Mucosa of rectum (tissue), 2 donors: ENCODE measurements at regions not wholly inside any gene's neighbourhood (a gene's known extent, or its start where the extent isn't known, plus 50 kb on each side); places are given as distances from the start of the nearest gene placed in this dataset.

ENCODE experiments used
- H3K27ac ChIP-seq, 2 donors: one replicate each; pipeline ENCODE4 v1.7.0; 2013; ENCODE audit warnings: inconsistent platforms in 2 of 2, low read depth in 2 of 2, low read length in 2 of 2
- H3K27me3 ChIP-seq, 2 donors: one replicate each; pipeline ENCODE4 v1.7.0; 2013; ENCODE audit warnings: low read length in 2 of 2; ENCODE audit not compliant: control insufficient read depth in 2 of 2, insufficient read depth in 2 of 2
- H3K36me3 ChIP-seq, 2 donors: one replicate each; pipeline ENCODE4 v1.7.0; 2013; ENCODE audit warnings: low read length in 2 of 2; ENCODE audit not compliant: control insufficient read depth in 2 of 2, insufficient read depth in 2 of 2
- H3K4me1 ChIP-seq, 2 donors: one replicate each; pipeline ENCODE4 v1.7.0; 2013; ENCODE audit warnings: low read length in 2 of 2, mild to moderate bottlenecking in 1 of 2; ENCODE audit not compliant: control insufficient read depth in 2 of 2, insufficient read depth in 2 of 2
- H3K4me3 ChIP-seq, 2 donors: one replicate each; pipeline ENCODE4 v1.7.0; 2013; ENCODE audit warnings: low read length in 2 of 2
- H3K9ac ChIP-seq, 2 donors: one replicate each; pipeline ENCODE4 v1.7.0; 2013; ENCODE audit warnings: low read length in 2 of 2, low read depth in 1 of 2, mild to moderate bottlenecking in 1 of 2
- H3K9me3 ChIP-seq, 2 donors: one replicate each; pipeline ENCODE4 v1.7.0; 2013; ENCODE audit warnings: low read length in 2 of 2; ENCODE audit not compliant: control insufficient read depth in 2 of 2
- donor health status: healthy.
- donor health status: Normal muscosa, but diverticular disease.

- Histone ChIP-seq H3K9me3 (no peaks in the 10 kb centered on the region), H3K9ac (no peak overlapping the region), H3K27ac (no peak overlapping the region), H3K4me3 (no peak overlapping the region), H3K4me1 (no peaks in the 10 kb centered on the region), H3K27me3 (no peaks in the 10 kb centered on the region), H3K36me3 (no peaks in the 10 kb centered on the region)
These were observed 56.5 kb upstream of the CREB1 start for GRCh38 chr2:207473049-207473930.

- no peaks in the 10 kb centered on the region for H3K27me3 ChIP-seq
- no peak overlapping the region for H3K9ac ChIP-seq
- no peak overlapping the region for H3K4me3 ChIP-seq
- H3K36me3 ChIP-seq: no peaks in the 10 kb centered on the region
- no peaks in the 10 kb centered on the region for H3K4me1 ChIP-seq
- no peak overlapping the region for H3K27ac ChIP-seq
- H3K9me3 ChIP-seq: no peaks in the 10 kb centered on the region
These were observed 55.9 kb upstream of the CREB1 start for GRCh38 chr2:207473931-207474235.

- no peaks in the 10 kb centered on the region for H3K36me3 ChIP-seq
- H3K4me3 ChIP-seq: no peak overlapping the region
- no peaks in the 10 kb centered on the region for H3K9me3 ChIP-seq
- peaks cover 0 to 2% of the 10 kb centered on the region in 2 donors for H3K4me1 ChIP-seq
- no peaks in the 10 kb centered on the region for H3K27me3 ChIP-seq
- H3K9ac ChIP-seq: no peak overlapping the region
- H3K27ac ChIP-seq: no peak overlapping the region
These were observed 54.8 kb upstream of the CREB1 start for GRCh38 chr2:207474863-207475485.

DNA sequence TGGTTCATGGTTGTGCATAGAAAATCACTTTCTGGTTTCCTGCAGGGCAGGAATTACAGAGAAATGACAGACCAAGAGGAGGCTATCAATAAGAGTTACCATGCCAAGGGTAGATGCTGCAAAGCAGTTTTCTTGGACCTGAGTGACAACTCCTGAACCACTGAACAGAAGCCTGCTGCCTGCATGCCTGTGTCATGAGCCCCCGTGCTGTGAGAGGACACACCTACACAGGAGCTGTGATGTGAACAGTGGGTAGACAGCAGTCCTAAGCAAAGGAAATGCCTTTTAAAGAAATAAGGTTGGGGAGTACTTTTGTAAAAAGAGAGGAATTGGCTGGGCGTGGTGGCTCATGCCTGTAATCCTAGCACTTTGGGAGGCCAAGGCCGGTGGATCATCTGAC lies 54.2 kb upstream of the CREB1 start:
- Histone ChIP-seq H3K27ac (no peak overlapping the region), H3K4me1 (peaks cover 0 to 2% of the 10 kb centered on the region in 2 donors), H3K9ac (no peak overlapping the region), H3K9me3 (no peaks in the 10 kb centered on the region), H3K4me3 (no peak overlapping the region), H3K27me3 (no peaks in the 10 kb centered on the region), H3K36me3 (no peaks in the 10 kb centered on the region)

GRCh38 chr2:207477896-207478295 lies 51.9 kb upstream of the CREB1 start:
- H3K27me3 ChIP-seq: no peaks in the 10 kb centered on the region
- H3K36me3 ChIP-seq: no peaks in the 10 kb centered on the region
- H3K4me1 ChIP-seq: peaks cover 0 to 2% of the 10 kb centered on the region in 2 donors

GRCh38 chr2:207478572-207478971 lies 51.2 kb upstream of the CREB1 start:
- no peaks in the 10 kb centered on the region for H3K9me3 ChIP-seq
- H3K4me1 ChIP-seq: peaks cover 0 to 2% of the 10 kb centered on the region in 2 donors
- H3K27ac ChIP-seq: no peak overlapping the region
- H3K9ac ChIP-seq: no peak overlapping the region
- no peak overlapping the region for H3K4me3 ChIP-seq
- H3K36me3 ChIP-seq: no peaks in the 10 kb centered on the region
- no peaks in the 10 kb centered on the region for H3K27me3 ChIP-seq

More at GRCh38 chr2:207477896-207478295, 51.9 kb upstream of the CREB1 start:
- Histone ChIP-seq H3K4me3 (no peak overlapping the region), H3K27ac (no peak overlapping the region), H3K9ac (no peak overlapping the region), H3K9me3 (no peaks in the 10 kb centered on the region)

DNA sequence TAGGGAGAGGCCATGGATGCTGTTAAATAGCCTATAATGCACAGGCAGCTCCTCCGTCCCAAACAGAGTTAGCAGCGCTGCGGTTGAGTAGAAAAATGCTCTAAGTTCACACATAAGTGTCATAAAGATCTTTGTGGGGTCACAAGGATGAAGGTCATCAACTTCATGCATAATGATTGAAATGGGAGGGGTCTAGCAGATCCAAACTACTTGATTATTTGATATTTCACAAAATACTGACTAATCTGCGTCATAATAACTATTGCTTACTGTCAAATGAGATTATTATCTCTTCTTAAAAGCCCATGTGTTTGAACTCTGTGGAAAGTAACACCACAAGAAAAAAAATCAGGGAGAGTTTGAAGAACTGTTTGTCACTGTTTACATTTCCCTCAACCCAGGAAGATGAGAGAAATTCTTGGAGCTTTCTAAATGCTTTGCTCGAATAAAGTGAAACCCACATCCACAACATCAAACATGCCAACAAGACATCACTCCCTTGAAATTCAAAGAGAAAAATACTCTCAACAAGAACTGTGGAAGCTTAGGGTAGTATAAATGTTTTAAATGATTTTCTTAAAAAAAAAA lies 50.5 kb upstream of the CREB1 start:
- Histone ChIP-seq H3K27me3 (no peaks in the 10 kb centered on the region), H3K36me3 (no peaks in the 10 kb centered on the region), H3K4me1 (peaks cover 0 to 2% of the 10 kb centered on the region in 2 donors), H3K27ac (no peak overlapping the region), H3K9ac (no peak overlapping the region), H3K4me3 (no peak overlapping the region), H3K9me3 (no peaks in the 10 kb centered on the region)
